SU-DHL-6 (cell line): ENCODE measurements at regions not wholly inside any gene's neighbourhood (a gene's known extent, or its start where the extent isn't known, plus 50 kb on each side); places are given as distances from the start of the nearest gene placed in this dataset.

ENCODE experiments used
- EZH2phosphoT487 ChIP-seq: fragments of 200-600 bp; sonication (generic), shearing (Covaris generic); conservative IDR thresholded peaks from 2 replicates; pipeline ENCODE4 v1.6.1; 2018; ENCODE audit warnings: mild to moderate bottlenecking, antibody characterized with exemption, low read length, moderate library complexity, mixed read lengths
- TF ChIP-seq, protein P1 (sequence below): fragments of 200-600 bp; sonication (generic); IDR thresholded peaks from one replicate; pipeline ENCODE4 v1.5.1; 2017; ENCODE audit warnings: antibody characterized with exemption, mild to moderate bottlenecking, low read length, moderate library complexity; ENCODE audit not compliant: insufficient read depth, poor library complexity, severe bottlenecking

DNA sequence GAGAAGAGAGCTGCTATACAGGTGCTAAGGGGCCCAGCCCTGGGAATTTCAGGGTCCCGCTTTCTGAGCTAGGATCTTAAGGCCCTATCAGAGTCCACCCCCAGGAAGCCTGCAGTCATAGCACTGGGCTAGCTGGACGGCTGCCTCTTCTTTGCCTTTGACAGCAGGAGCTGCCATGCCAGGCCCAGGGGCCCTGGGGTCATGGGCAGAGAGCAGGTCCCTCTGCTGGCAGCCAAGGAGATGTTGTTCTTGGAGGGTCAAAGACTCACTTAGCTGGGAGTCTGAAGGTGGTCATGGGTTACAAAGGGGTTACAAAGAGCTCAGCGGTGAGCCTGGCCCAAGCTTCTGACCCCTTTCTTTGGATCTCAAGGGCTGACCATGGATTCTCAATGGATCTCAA lies 52.7 kb downstream of the RPP21 start:
- TF ChIP-seq, protein P1, sequence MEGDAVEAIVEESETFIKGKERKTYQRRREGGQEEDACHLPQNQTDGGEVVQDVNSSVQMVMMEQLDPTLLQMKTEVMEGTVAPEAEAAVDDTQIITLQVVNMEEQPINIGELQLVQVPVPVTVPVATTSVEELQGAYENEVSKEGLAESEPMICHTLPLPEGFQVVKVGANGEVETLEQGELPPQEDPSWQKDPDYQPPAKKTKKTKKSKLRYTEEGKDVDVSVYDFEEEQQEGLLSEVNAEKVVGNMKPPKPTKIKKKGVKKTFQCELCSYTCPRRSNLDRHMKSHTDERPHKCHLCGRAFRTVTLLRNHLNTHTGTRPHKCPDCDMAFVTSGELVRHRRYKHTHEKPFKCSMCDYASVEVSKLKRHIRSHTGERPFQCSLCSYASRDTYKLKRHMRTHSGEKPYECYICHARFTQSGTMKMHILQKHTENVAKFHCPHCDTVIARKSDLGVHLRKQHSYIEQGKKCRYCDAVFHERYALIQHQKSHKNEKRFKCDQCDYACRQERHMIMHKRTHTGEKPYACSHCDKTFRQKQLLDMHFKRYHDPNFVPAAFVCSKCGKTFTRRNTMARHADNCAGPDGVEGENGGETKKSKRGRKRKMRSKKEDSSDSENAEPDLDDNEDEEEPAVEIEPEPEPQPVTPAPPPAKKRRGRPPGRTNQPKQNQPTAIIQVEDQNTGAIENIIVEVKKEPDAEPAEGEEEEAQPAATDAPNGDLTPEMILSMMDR = no peak
- TF ChIP-seq EZH2phosphoT487 = no peak
